Activated T-cell treated with anti-CD3 and anti-CD28 coated beads, Interleukin-2, amount 50 U/mL, for 72 hours (primary cell): ENCODE measurements at regions not wholly inside any gene's neighbourhood (a gene's known extent, or its start where the extent isn't known, plus 50 kb on each side); places are given as distances from the start of the nearest gene placed in this dataset.

Source experiments
- ATAC-seq, 2 donors: fragments of 150-1000 bp; cut with Tn5 transposase; replicated peaks in 1 of 2; 2 replicates each; pipeline ENCODE4 v1.10.0; 2021; ENCODE audit warnings: moderate library complexity in 2 of 2, mild to moderate bottlenecking in 1 of 2
- DNase-seq, 2 donors: peaks; one replicate each; pipeline ENCODE4 v3.0.0; 2021 to 2022; ENCODE audit warnings: mixed read lengths in 1 of 2
- H3K27ac Mint-ChIP-seq: one replicate; pipeline ENCODE4 v1.8.0; 2022; ENCODE audit warnings: mild to moderate bottlenecking, moderate library complexity, mixed read lengths
- H3K27me3 Mint-ChIP-seq: one replicate; pipeline ENCODE4 v1.8.0; 2022; ENCODE audit warnings: low read depth, mixed read lengths
- H3K36me3 Mint-ChIP-seq, 2 donors: one replicate each; pipeline ENCODE4 v1.8.0; 2022; ENCODE audit warnings: mixed read lengths in 2 of 2, mild to moderate bottlenecking in 1 of 2; ENCODE audit not compliant: insufficient read depth in 2 of 2
- H3K4me1 Mint-ChIP-seq: one replicate; pipeline ENCODE4 v1.8.0; 2022; ENCODE audit warnings: low read depth, mixed read lengths
- H3K4me3 Mint-ChIP-seq, 2 donors: one replicate each; pipeline ENCODE4 v1.8.0; 2022; ENCODE audit warnings: mild to moderate bottlenecking in 2 of 2, mixed read lengths in 2 of 2, moderate library complexity in 2 of 2
- H3K9me3 Mint-ChIP-seq, 2 donors: one replicate each; pipeline ENCODE4 v1.8.0; 2022; ENCODE audit warnings: mixed read lengths in 2 of 2

- H3K27me3 Mint-ChIP-seq = peaks cover 8% of the 10 kb centered on the region
- ATAC-seq (no peak), DNase-seq (no peak)
- no peak overlapping the region for H3K4me3 Mint-ChIP-seq
- H3K9me3 Mint-ChIP-seq = peaks cover 1% of the 10 kb centered on the region in 2 donors
- no peak overlapping the region for H3K27ac Mint-ChIP-seq
- H3K4me1 Mint-ChIP-seq = no peaks in the 10 kb centered on the region
- H3K36me3 Mint-ChIP-seq = no peaks in the 10 kb centered on the region
Measured at GRCh38 chr10:111347386-111348013, 270.7 kb downstream of the ADRA2A start.

DNA sequence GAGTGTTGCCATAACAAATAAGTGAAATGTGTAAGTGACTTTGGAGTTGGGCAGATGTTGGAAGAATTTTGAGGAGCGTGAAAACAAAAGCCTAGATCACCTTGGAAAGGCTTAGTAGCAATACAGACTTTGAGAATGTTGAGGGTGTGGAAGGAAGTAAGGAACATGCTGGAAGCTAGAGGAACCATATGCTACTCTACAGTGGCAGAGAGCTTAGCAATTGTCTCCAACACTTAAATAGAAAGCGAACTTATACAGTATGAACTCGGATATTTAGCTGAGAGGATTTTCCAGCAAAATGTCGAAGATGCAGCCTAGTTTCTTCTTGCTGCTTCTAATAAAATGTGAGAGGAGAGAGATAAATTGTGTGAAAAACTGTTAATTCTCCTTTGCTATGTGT lies 271.2 kb downstream of the ADRA2A start:
- no peak for ATAC-seq
- Mint-ChIP-seq H3K27ac (no peak overlapping the region), H3K9me3 (peaks cover 0 to 1% of the 10 kb centered on the region in 2 donors), H3K36me3 (no peaks in the 10 kb centered on the region), H3K4me3 (no peak overlapping the region), H3K27me3 (peaks cover 8% of the 10 kb centered on the region), H3K4me1 (no peaks in the 10 kb centered on the region)
- DNase-seq = no peak

DNA sequence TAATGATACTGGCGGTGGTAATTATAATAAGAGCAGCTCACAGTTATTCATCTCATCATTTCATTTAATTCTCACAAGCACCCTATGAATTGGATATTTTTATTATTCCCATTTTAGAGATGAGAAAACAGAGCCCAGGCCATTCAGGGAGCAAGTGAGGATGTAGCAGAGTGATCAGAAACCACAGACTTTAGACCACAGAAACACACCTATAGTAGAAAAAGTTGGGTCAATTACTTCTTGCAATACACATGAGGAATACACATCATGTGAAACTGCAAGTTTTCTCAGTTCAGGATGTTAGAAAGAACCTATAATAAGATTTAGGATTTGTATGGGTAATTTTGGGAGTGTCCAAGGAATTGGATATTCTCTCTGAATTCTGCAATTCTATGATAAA lies 278.0 kb downstream of the ADRA2A start:
- H3K9me3 Mint-ChIP-seq = no peaks in the 10 kb centered on the region
- H3K4me3 Mint-ChIP-seq = no peak overlapping the region
- peaks cover 48% of the 10 kb centered on the region for H3K27me3 Mint-ChIP-seq
- H3K27ac Mint-ChIP-seq = no peak overlapping the region
- DNase-seq = no peak
- H3K36me3 Mint-ChIP-seq = no peaks in the 10 kb centered on the region
- no peak for ATAC-seq
- H3K4me1 Mint-ChIP-seq = no peaks in the 10 kb centered on the region

DNA sequence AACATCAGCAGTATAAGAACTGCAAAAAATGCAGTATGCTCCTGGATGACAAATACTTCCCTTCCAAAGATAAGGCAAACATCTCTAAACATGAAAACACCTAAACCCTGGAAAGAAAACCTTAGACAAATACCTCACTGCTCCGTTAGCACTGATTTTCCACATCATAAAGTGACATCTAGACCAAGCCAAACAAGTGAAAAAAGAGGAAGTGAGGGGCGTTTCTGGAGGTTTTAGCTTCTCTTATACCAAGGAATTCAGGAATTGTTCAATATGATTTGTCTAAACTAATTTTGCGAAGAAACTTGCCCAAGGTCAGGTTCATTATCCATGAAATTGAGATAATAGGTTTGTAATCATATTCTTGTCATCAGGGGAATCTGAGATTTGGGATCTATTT lies 279.7 kb downstream of the ADRA2A start:
- H3K4me3 Mint-ChIP-seq = no peak overlapping the region
- DNase-seq = no peak

DNA sequence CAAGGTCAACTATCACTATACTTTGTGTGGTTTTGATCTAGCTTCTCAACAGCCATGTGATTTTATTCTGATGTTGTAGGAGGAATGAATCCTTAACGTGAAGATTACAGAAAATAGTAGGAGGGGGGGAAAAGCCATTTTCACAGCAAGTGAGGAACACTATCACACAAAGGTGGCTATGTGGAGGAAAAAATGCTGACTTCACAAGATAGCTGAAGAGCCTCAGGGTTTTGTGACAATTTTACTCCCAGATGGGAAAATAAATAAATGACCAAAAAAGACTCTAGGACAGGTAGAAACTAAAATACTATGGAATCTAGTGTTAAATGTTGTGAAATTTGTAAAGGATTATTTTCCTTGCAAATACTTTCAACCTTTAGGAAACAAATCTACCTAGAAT lies 281.0 kb downstream of the ADRA2A start:
- Mint-ChIP-seq H3K4me1 (no peaks in the 10 kb centered on the region), H3K27ac (no peak overlapping the region)

More for the DNA sequence above, 279.7 kb downstream of the ADRA2A start:
- no peak for ATAC-seq
- no peak overlapping the region for H3K27ac Mint-ChIP-seq
- no peaks in the 10 kb centered on the region for H3K9me3 Mint-ChIP-seq
- H3K27me3 Mint-ChIP-seq = peaks cover 46% of the 10 kb centered on the region
- no peaks in the 10 kb centered on the region for H3K36me3 Mint-ChIP-seq
- H3K4me1 Mint-ChIP-seq = no peaks in the 10 kb centered on the region

GRCh38 chr10:111360260-111360925 lies 283.6 kb downstream of the ADRA2A start:
- Mint-ChIP-seq H3K27ac (no peak overlapping the region), H3K4me3 (no peak overlapping the region), H3K4me1 (no peaks in the 10 kb centered on the region), H3K27me3 (peaks cover 36% of the 10 kb centered on the region), H3K9me3 (no peaks in the 10 kb centered on the region), H3K36me3 (no peaks in the 10 kb centered on the region)
- ATAC-seq (peak; percentile 69 to 80), DNase-seq (peak; percentile 14 to 15)

More for the DNA sequence above, 281.0 kb downstream of the ADRA2A start:
- ATAC-seq (no peak), DNase-seq (no peak)
- no peak overlapping the region for H3K4me3 Mint-ChIP-seq
- H3K9me3 Mint-ChIP-seq = no peaks in the 10 kb centered on the region
- peaks cover 46% of the 10 kb centered on the region for H3K27me3 Mint-ChIP-seq
- no peaks in the 10 kb centered on the region for H3K36me3 Mint-ChIP-seq

DNA sequence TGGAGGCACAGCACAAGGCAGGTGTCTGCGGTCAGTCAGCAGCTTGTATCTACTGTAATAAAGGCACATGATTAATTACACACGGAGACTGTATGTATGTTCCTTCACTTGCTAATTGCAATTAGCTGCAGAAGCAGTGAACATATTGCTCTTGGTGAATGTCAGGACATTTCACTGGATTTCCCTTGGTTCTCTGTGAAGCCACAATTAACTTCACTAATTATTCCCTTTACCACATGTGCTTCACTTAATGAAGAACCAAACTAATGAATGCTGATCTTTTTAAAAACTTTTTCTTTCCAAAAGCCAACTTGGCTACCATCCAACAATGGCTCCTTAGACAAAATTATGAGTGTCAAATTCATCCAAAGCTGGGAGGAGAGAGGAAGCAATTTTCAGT lies 290.7 kb downstream of the ADRA2A start:
- Mint-ChIP-seq H3K27me3 (peaks cover 5% of the 10 kb centered on the region), H3K36me3 (no peaks in the 10 kb centered on the region), H3K4me1 (no peaks in the 10 kb centered on the region), H3K9me3 (no peaks in the 10 kb centered on the region), H3K27ac (no peak overlapping the region), H3K4me3 (no peak overlapping the region)
- no peak for ATAC-seq
- no peak for DNase-seq

GRCh38 chr10:111370101-111370500 lies 293.3 kb downstream of the ADRA2A start:
- no peak overlapping the region for H3K4me3 Mint-ChIP-seq

DNA sequence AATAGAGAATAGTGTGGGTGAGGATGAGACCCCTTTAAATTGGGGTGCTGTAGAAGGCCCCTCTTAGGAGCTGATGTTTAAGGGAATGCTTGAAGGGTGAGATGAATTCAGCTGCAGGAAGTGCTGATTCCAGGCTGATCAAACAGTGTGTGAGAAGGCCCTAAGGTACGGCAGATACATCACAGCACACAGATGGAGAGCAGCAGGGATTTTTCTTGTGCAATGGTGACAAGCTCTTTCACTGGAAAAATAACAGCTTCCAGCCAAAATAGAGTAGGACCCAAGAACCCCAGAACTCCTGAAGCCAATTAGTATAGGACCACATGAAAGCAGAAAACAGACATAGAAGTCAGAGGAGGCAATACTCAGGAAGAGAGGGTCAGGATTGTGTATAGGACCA lies 296.9 kb downstream of the ADRA2A start:
- H3K27ac Mint-ChIP-seq = no peak overlapping the region
- DNase-seq = no peak
- no peaks in the 10 kb centered on the region for H3K4me1 Mint-ChIP-seq
- H3K4me3 Mint-ChIP-seq = no peak overlapping the region
- ATAC-seq = no peak
- peaks cover 6% of the 10 kb centered on the region for H3K27me3 Mint-ChIP-seq
- no peaks in the 10 kb centered on the region for H3K36me3 Mint-ChIP-seq
- no peaks in the 10 kb centered on the region for H3K9me3 Mint-ChIP-seq

More at GRCh38 chr10:111370101-111370500, 293.3 kb downstream of the ADRA2A start:
- H3K36me3 Mint-ChIP-seq = no peaks in the 10 kb centered on the region
- no peak overlapping the region for H3K27ac Mint-ChIP-seq
- H3K27me3 Mint-ChIP-seq = no peaks in the 10 kb centered on the region
- ATAC-seq (no peak), DNase-seq (no peak)
- no peaks in the 10 kb centered on the region for H3K4me1 Mint-ChIP-seq
- H3K9me3 Mint-ChIP-seq = no peaks in the 10 kb centered on the region

DNA sequence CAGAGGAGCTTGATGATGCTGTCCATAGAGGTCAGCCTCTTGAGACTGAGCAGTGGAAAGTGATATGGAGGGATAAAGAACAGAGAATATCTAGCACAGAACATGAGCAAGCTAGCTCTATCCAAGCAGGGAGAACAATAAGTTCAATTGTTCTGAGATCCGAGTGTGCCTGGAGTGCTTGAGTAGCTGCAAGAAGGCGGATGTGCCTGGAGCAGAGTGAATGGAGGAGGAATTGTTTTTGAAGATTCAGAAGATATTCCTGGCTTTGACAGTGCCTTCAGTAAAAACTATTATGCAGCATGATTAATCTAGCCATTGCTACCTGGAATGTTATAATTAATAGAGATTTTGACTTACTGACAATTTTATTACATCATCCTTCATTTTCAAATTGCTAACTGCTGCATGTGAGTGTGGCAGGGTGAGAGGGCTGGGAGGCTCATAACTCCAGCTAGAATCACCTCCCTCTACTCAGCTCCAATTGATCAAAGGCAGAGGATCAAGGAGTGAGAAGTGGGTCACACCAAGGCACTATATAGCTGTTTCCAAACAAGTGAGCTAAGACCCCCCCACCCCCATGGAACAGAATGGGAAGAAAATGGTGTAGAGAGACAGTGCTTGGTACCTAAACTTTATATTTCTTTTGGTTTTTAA lies 302.8 kb downstream of the ADRA2A start:
- Mint-ChIP-seq H3K9me3 (no peaks in the 10 kb centered on the region), H3K4me1 (no peaks in the 10 kb centered on the region), H3K27me3 (peaks cover 16% of the 10 kb centered on the region), H3K36me3 (no peaks in the 10 kb centered on the region), H3K4me3 (no peak overlapping the region), H3K27ac (no peak overlapping the region)
- no peak for DNase-seq
- no peak for ATAC-seq

DNA sequence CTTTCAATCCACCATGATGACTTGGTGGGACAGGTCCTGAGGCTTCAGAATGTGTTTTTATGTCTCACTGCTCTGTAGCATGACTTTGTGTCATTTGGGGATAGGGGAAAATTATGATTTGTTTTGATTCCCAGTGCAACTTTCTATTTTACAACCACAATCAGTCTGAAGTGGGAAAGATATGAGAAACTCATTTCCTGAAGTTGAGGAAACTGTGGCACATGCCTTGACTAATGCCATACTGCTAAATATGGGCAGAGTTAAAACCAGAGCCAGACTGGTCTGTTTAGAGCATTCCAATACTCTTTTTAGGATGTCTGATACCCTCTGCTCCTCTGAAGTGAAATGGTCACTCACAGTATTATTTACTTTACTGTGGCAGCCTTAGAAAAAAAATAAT lies 307.7 kb downstream of the ADRA2A start:
- no peaks in the 10 kb centered on the region for H3K4me1 Mint-ChIP-seq
- no peaks in the 10 kb centered on the region for H3K36me3 Mint-ChIP-seq
- ATAC-seq = peak in 1 of 2 donors; percentile 53
- H3K27ac Mint-ChIP-seq = no peak overlapping the region
- peaks cover 1% of the 10 kb centered on the region in 2 donors for H3K9me3 Mint-ChIP-seq
- H3K27me3 Mint-ChIP-seq = peaks cover 26% of the 10 kb centered on the region
- no peak overlapping the region for H3K4me3 Mint-ChIP-seq
- DNase-seq = no peak

- Mint-ChIP-seq H3K9me3 (peaks cover 1% of the 10 kb centered on the region in 2 donors), H3K4me1 (no peaks in the 10 kb centered on the region), H3K27ac (no peak overlapping the region), H3K36me3 (no peaks in the 10 kb centered on the region), H3K4me3 (no peak overlapping the region), H3K27me3 (peaks cover 17% of the 10 kb centered on the region)
- no peak for ATAC-seq
- DNase-seq = no peak
Measured at GRCh38 chr10:111390813-111391563, 314.2 kb downstream of the ADRA2A start.

DNA sequence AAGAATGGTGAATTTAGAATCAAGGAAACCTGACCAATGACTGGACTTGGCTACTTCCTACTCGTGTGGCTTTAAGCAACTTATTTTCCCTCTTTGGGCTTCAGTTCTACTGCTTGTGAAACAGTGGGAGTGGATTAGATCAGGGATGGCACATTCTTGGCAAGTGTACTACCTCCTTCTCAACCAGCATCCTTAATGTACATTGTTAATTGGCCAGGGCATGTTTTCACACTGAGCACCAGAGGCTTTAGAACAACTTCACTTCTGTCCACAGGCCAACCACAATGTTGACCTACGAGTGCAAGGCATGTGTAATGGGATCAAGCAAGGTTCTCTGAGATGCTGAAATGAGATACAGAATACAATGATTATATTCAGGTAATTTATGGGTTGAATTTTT lies 315.3 kb downstream of the ADRA2A start:
- no peak for ATAC-seq
- Mint-ChIP-seq H3K27ac (no peak overlapping the region), H3K36me3 (no peaks in the 10 kb centered on the region), H3K4me3 (no peak overlapping the region), H3K27me3 (peaks cover 12% of the 10 kb centered on the region), H3K9me3 (peaks cover 1% of the 10 kb centered on the region in 2 donors), H3K4me1 (no peaks in the 10 kb centered on the region)
- DNase-seq = no peak
